C4-2B (cell line): ENCODE measurements at regions not wholly inside any gene's neighbourhood (a gene's known extent, or its start where the extent isn't known, plus 50 kb on each side); places are given as distances from the start of the nearest gene placed in this dataset.

ENCODE experiments used
- H3K27ac ChIP-seq: fragments of 450-650 bp; 2 replicates; pipeline ENCODE4 v1.5.1; 2017
- CTCF ChIP-seq: fragments of 450-650 bp; conservative IDR thresholded peaks from 2 replicates; pipeline ENCODE4 v1.5.1; 2017; ENCODE audit warnings: mild to moderate bottlenecking
- ZFX ChIP-seq: fragments of 450-650 bp; IDR thresholded peaks from 2 replicates; pipeline ENCODE4 v1.6.1; 2017

DNA sequence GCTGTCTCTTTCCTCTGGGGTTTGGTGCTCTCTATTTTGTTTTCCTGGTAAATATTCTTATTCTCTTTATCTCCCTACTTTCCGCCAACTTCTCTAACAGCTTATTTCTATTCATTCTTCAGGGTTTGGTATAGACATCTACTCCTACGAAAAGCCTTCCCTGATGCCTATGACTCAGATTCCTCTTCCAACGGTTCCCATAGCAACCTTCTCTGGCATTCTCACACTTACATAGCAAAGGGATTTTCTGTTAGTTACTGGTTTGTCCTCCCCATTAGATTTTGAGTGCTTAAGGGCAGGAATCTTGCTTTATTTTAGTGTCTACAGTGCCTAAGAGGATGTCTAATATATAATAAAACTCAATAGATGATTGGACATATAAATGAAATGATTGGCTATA lies 407.6 kb upstream of the DEPDC1 start:
- H3K27ac ChIP-seq, result no peak overlapping the region
- TF ChIP-seq CTCF, result no peak
- TF ChIP-seq ZFX, result no peak

- no peak for TF ChIP-seq CTCF
- no peak for TF ChIP-seq ZFX
- H3K27ac ChIP-seq, result no peak overlapping the region
Observed at GRCh38 chr1:68906431-68906830, 409.5 kb upstream of the DEPDC1 start.

- H3K27ac ChIP-seq, result no peak overlapping the region
- no peak for TF ChIP-seq CTCF
- TF ChIP-seq ZFX, result no peak
Observed at GRCh38 chr1:68907491-68907890, 410.6 kb upstream of the DEPDC1 start.

DNA sequence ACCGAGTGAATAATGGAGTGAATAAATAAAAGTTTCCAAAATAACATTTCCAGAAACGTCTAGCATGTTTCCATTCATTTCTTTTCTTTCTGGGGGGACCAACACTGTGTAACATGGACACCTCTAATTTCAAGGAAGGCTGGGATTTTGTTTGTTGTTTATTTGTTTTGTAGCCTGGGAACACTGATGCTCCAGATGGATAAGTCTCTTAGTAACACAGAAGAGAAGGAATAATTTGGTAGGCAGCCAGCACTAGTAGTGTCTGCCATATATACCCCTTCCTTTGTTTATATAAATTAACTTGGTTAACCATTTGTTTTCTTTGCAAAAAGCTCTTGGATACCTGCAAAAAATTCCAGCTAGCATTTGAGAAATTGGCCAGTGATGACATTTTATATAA lies 411.4 kb upstream of the DEPDC1 start:
- no peak overlapping the region for H3K27ac ChIP-seq
- TF ChIP-seq ZFX (no peak), CTCF (no peak)

GRCh38 chr1:68916221-68916902 lies 419.5 kb upstream of the DEPDC1 start:
- H3K27ac ChIP-seq, result no peak overlapping the region
- TF ChIP-seq ZFX (no peak), CTCF (no peak)

DNA sequence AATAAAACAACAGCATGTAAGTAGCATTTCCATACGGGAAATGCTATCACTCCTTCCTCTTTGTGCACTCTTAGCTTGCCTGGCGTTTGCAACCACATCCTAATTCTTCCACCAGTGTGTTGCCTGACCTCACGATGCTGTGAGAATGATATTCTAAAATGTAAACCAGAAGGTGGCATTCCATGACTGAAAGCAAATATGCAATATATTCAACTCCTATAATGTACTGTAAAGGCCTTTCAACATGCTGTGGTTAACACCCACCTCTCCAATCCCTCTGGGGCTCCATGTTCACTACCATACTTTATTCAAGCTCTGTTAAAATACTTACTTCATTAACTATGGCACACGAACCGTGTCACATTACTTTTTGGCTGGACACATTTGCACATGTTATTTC lies 420.6 kb upstream of the DEPDC1 start:
- TF ChIP-seq CTCF, result no peak
- no peak for TF ChIP-seq ZFX
- H3K27ac ChIP-seq, result no peak overlapping the region

DNA sequence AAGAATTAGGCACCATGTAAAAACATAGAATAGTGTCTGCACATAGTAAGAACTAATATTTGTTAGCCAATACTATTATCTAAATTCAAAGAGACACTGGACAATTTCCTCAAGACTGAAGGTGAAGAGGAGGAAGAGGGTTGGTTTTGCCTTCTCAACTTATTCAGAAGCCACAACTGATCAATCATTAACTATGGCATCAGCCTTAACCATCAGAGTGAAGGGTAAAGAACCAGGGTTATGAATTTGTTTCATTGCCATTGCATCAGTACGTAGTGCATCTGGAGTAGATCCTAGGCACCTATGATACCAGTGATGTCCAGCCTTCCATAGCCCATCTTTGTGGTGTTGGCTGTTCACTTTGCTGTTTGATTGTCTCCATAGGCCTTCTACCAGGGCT lies 421.7 kb upstream of the DEPDC1 start:
- H3K27ac ChIP-seq, result no peak overlapping the region
- no peak for TF ChIP-seq CTCF
- no peak for TF ChIP-seq ZFX
